ENCODE measurements at regions not wholly inside any gene's neighbourhood (a gene's known extent, or its start where the extent isn't known, plus 50 kb on each side); places are given as distances from the start of the nearest gene placed in this dataset.

- peaks cover 6% of the 10 kb centered on the region for H3K4me1 Mint-ChIP-seq
- peaks cover 2% of the 10 kb centered on the region for H3K27me3 Mint-ChIP-seq (ENCODE audit: low read depth)
- H3K27ac Mint-ChIP-seq (ENCODE audit: unreplicated experiment): no peak overlapping the region
- peaks cover 3% of the 10 kb centered on the region for H3K9me3 Mint-ChIP-seq
- no peaks in the 10 kb centered on the region for H3K36me3 Mint-ChIP-seq (ENCODE audit: low read depth)
- H3K4me3 Mint-ChIP-seq: no peak overlapping the region
- DNase-seq (ENCODE audit: low read depth, low spot score): no peak
- TF ChIP-seq CTCF (conservative IDR thresholded peaks at IDR 0.05): no peak
Measured at GRCh38 chr20:50366270-50367103, 143.7 kb upstream of the PTPN1 start.

GRCh38 chr20:50367104-50367674 is 143.0 kb upstream of the PTPN1 start:
- Mint-ChIP-seq H3K27me3 (ENCODE audit: low read depth) (peaks cover 2% of the 10 kb centered on the region), H3K4me3 (no peak overlapping the region), H3K27ac (ENCODE audit: unreplicated experiment) (no peak overlapping the region), H3K36me3 (ENCODE audit: low read depth) (no peaks in the 10 kb centered on the region), H3K4me1 (peaks cover 6% of the 10 kb centered on the region), H3K9me3 (peaks cover 3% of the 10 kb centered on the region)
- TF ChIP-seq CTCF (conservative IDR thresholded peaks at IDR 0.05): no peak
- DNase-seq (ENCODE audit: low read depth, low spot score): no peak

- Mint-ChIP-seq H3K27me3 (ENCODE audit: low read depth) (peaks cover 2% of the 10 kb centered on the region), H3K27ac (ENCODE audit: unreplicated experiment) (no peak overlapping the region), H3K36me3 (ENCODE audit: low read depth) (no peaks in the 10 kb centered on the region), H3K4me3 (no peak overlapping the region), H3K4me1 (peaks cover 6% of the 10 kb centered on the region), H3K9me3 (peaks cover 3% of the 10 kb centered on the region)
- DNase-seq (ENCODE audit: low read depth, low spot score): no peak
- TF ChIP-seq CTCF (conservative IDR thresholded peaks at IDR 0.05): no peak
Measured at GRCh38 chr20:50367739-50368375, 142.3 kb upstream of the PTPN1 start.

- Mint-ChIP-seq H3K9me3 (peaks cover 3% of the 10 kb centered on the region), H3K4me1 (peaks cover 6% of the 10 kb centered on the region), H3K27ac (ENCODE audit: unreplicated experiment) (no peak overlapping the region), H3K4me3 (no peak overlapping the region), H3K27me3 (ENCODE audit: low read depth) (peaks cover 2% of the 10 kb centered on the region), H3K36me3 (ENCODE audit: low read depth) (no peaks in the 10 kb centered on the region)
- TF ChIP-seq CTCF (conservative IDR thresholded peaks at IDR 0.05): no peak
- DNase-seq (ENCODE audit: low read depth, low spot score): no peak
Measured at GRCh38 chr20:50368386-50368785, 141.8 kb upstream of the PTPN1 start.

- H3K4me3 Mint-ChIP-seq: no peak overlapping the region
- DNase-seq (ENCODE audit: low read depth, low spot score): no peak
- H3K27me3 Mint-ChIP-seq (ENCODE audit: low read depth): peaks cover 2% of the 10 kb centered on the region
- H3K4me1 Mint-ChIP-seq: peaks cover 6% of the 10 kb centered on the region
- peaks cover 3% of the 10 kb centered on the region for H3K9me3 Mint-ChIP-seq
- H3K27ac Mint-ChIP-seq (ENCODE audit: unreplicated experiment): no peak overlapping the region
- H3K36me3 Mint-ChIP-seq (ENCODE audit: low read depth): no peaks in the 10 kb centered on the region
- TF ChIP-seq CTCF (conservative IDR thresholded peaks at IDR 0.05): no peak
Measured at GRCh38 chr20:50368813-50369224, 141.4 kb upstream of the PTPN1 start.

Data from neural crest cell (in vitro differentiated cells).